ENCODE measurements at regions not wholly inside any gene's neighbourhood (a gene's known extent, or its start where the extent isn't known, plus 50 kb on each side); places are given as distances from the start of the nearest gene placed in this dataset.

- H2AFZ ChIP-seq (ENCODE audit: low read length) = no peak overlapping the region
- H3K79me2 ChIP-seq (ENCODE audit: control insufficient read depth, insufficient read depth, low read length) = no peaks in the 10 kb centered on the region
- no peaks in the 10 kb centered on the region for H3K27me3 ChIP-seq (ENCODE audit: control insufficient read depth, insufficient read depth, low read length)
- no peak overlapping the region for H3K4me3 ChIP-seq (replicated peaks in 1 of 4; ENCODE audit: control extremely low read depth in 1 of 4, insufficient read depth in 1 of 4, low read depth in 3 of 4, low read length in 4 of 4)
- TF ChIP-seq EZH2 (IDR thresholded peaks at IDR 0.05; ENCODE audit: low read length, missing control alignments) = no peak
- no peak for TF ChIP-seq CTCF (conservative IDR thresholded peaks at IDR 0.05 in 1 of 2, IDR thresholded peaks at IDR 0.05 in 1 of 2; ENCODE audit: low read depth in 1 of 2, low read length in 2 of 2)
- H3K9me3 ChIP-seq (ENCODE audit: control insufficient read depth, insufficient read depth, low read depth, low read length) = no peaks in the 10 kb centered on the region
- peaks cover 12% of the 10 kb centered on the region for H3K4me1 ChIP-seq (ENCODE audit: control insufficient read depth, extremely low read depth, insufficient read depth, low read length)
- H3K36me3 ChIP-seq (ENCODE audit: control insufficient read depth, insufficient read depth, low read length) = no peaks in the 10 kb centered on the region
- H3K27ac ChIP-seq (ENCODE audit: insufficient read depth, low read length) = no peak overlapping the region
- DNase-seq (ENCODE audit: low read depth in 2 of 2) = peak; percentile 89 to 95
- H3K9ac ChIP-seq (ENCODE audit: insufficient read depth, low read length) = no peak overlapping the region
- no peak overlapping the region for H3K4me2 ChIP-seq (ENCODE audit: extremely low read depth, insufficient read depth, low read length)
- no peaks in the 10 kb centered on the region for H4K20me1 ChIP-seq (ENCODE audit: control insufficient read depth, extremely low read depth, insufficient read depth, low read length)
Measured at GRCh38 chr18:68427951-68428401, 286.9 kb downstream of the TMX3 start.

GRCh38 chr18:68426731-68427315, 288.1 kb downstream of the TMX3 start:
- H3K9me3 ChIP-seq (ENCODE audit: control insufficient read depth, insufficient read depth, low read depth, low read length) = no peaks in the 10 kb centered on the region
- H3K9ac ChIP-seq (ENCODE audit: insufficient read depth, low read length) = no peak overlapping the region
- DNase-seq (ENCODE audit: low read depth in 2 of 2) = peak; percentile 37 to 81
- no peak overlapping the region for H3K4me2 ChIP-seq (ENCODE audit: extremely low read depth, insufficient read depth, low read length)
- no peaks in the 10 kb centered on the region for H3K36me3 ChIP-seq (ENCODE audit: control insufficient read depth, insufficient read depth, low read length)
- H3K79me2 ChIP-seq (ENCODE audit: control insufficient read depth, insufficient read depth, low read length) = no peaks in the 10 kb centered on the region
- H3K4me3 ChIP-seq (replicated peaks in 1 of 4; ENCODE audit: control extremely low read depth in 1 of 4, insufficient read depth in 1 of 4, low read depth in 3 of 4, low read length in 4 of 4) = no peak overlapping the region
- no peaks in the 10 kb centered on the region for H4K20me1 ChIP-seq (ENCODE audit: control insufficient read depth, extremely low read depth, insufficient read depth, low read length)
- no peaks in the 10 kb centered on the region for H3K27me3 ChIP-seq (ENCODE audit: control insufficient read depth, insufficient read depth, low read length)
- no peak overlapping the region for H2AFZ ChIP-seq (ENCODE audit: low read length)
- TF ChIP-seq EZH2 (IDR thresholded peaks at IDR 0.05; ENCODE audit: low read length, missing control alignments) = no peak
- no peak for TF ChIP-seq CTCF (conservative IDR thresholded peaks at IDR 0.05 in 1 of 2, IDR thresholded peaks at IDR 0.05 in 1 of 2; ENCODE audit: low read depth in 1 of 2, low read length in 2 of 2)
- no peak overlapping the region for H3K27ac ChIP-seq (ENCODE audit: insufficient read depth, low read length)
- H3K4me1 ChIP-seq (ENCODE audit: control insufficient read depth, extremely low read depth, insufficient read depth, low read length) = peaks cover 12% of the 10 kb centered on the region

- no peak overlapping the region for H2AFZ ChIP-seq (ENCODE audit: low read length)
- no peaks in the 10 kb centered on the region for H3K27me3 ChIP-seq (ENCODE audit: control insufficient read depth, insufficient read depth, low read length)
- H3K4me1 ChIP-seq (ENCODE audit: control insufficient read depth, extremely low read depth, insufficient read depth, low read length) = no peaks in the 10 kb centered on the region
- no peaks in the 10 kb centered on the region for H3K79me2 ChIP-seq (ENCODE audit: control insufficient read depth, insufficient read depth, low read length)
- TF ChIP-seq EZH2 (IDR thresholded peaks at IDR 0.05; ENCODE audit: low read length, missing control alignments) (no peak), CTCF (conservative IDR thresholded peaks at IDR 0.05 in 1 of 2, IDR thresholded peaks at IDR 0.05 in 1 of 2; ENCODE audit: low read depth in 1 of 2, low read length in 2 of 2) (no peak)
- peak overlapping the region; percentile 4 for H3K4me2 ChIP-seq (ENCODE audit: extremely low read depth, insufficient read depth, low read length)
- no peak overlapping the region for H3K9ac ChIP-seq (ENCODE audit: insufficient read depth, low read length)
- H3K36me3 ChIP-seq (ENCODE audit: control insufficient read depth, insufficient read depth, low read length) = no peaks in the 10 kb centered on the region
- H3K27ac ChIP-seq (ENCODE audit: insufficient read depth, low read length) = no peak overlapping the region
- DNase-seq (ENCODE audit: low read depth in 2 of 2) = peak; percentile 51 to 84
- H4K20me1 ChIP-seq (ENCODE audit: control insufficient read depth, extremely low read depth, insufficient read depth, low read length) = no peaks in the 10 kb centered on the region
- no peaks in the 10 kb centered on the region for H3K9me3 ChIP-seq (ENCODE audit: control insufficient read depth, insufficient read depth, low read depth, low read length)
- H3K4me3 ChIP-seq (replicated peaks in 1 of 4; ENCODE audit: control extremely low read depth in 1 of 4, insufficient read depth in 1 of 4, low read depth in 3 of 4, low read length in 4 of 4) = no peak overlapping the region
Measured at GRCh38 chr18:68418881-68419280, 296.0 kb downstream of the TMX3 start.
